GM10266 (cell line): ENCODE measurements at regions not wholly inside any gene's neighbourhood (a gene's known extent, or its start where the extent isn't known, plus 50 kb on each side); places are given as distances from the start of the nearest gene placed in this dataset.

Experiments used
- DNase-seq: peaks from one replicate; pipeline ENCODE4 v3.0.0; 2012; ENCODE audit errors: extremely low spot score
- CTCF ChIP-seq: IDR thresholded peaks from 2 replicates; pipeline ENCODE4 v1.5.1; 2012; ENCODE audit warnings: mild to moderate bottlenecking, low read depth; ENCODE audit not compliant: control insufficient read depth, insufficient read depth; ENCODE audit errors: missing control alignments

GRCh38 chr6:104170401-104170800 lies 689.3 kb downstream of the HACE1 start:
- DNase-seq, result no peak
- TF ChIP-seq CTCF, result no peak

DNA sequence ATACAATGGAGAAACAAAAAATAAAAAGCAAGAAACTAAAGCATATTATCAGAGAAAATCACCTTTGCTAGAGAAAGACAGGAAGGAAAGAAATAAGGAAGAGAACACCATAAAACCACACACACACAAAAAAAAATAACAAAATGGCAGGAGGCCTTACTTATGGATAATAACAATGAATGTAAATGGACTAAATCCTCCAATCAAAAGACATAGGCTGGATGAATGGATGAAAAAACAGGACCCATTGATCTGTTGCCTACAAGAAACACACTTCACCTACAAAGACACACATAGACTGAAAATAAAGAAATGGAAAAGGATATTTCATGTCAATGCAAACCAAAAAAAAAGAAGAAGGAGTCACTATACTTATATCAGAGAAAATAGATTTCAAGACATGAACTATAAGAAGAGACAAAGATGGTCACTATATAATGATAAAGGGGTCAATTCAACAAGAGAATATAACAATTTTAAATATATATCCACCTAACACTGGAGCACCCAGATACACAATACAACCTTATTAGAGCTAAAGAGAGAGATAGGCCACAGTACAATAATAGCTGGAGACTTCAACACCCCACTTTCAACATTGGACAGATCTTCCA lies 693.6 kb downstream of the HACE1 start:
- no peak for DNase-seq
- TF ChIP-seq CTCF, result no peak

- DNase-seq, result no peak
Observed at GRCh38 chr6:104162036-104162669, 697.6 kb downstream of the HACE1 start.

DNA sequence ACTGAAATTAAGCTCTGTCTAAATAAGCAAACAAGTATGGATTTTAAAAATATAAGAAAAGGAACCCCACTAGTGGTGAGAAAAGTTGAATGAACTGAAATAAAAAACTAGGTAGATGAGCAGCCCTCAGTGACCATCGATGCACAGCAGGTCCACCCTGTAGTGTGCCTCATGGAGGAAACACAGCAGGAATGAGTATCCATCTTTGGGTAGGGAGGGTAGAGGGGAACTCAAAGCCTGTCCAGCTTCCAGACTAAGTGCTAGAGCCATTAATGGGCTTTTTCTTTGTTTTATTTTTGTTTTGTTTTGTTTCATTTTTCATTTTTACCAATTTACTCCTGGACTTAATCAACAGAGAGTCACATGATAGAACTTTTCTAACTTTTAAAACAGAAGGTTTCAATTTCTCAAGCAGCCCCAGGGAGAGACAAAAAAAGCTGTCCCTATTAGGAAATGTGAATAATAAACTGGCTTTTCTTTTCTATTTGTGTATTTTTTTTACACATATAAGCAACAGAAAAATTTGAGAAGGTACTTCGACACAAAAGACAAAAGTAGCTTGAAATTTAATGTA lies 700.6 kb downstream of the HACE1 start:
- TF ChIP-seq CTCF, result no peak
- DNase-seq, result no peak

More at GRCh38 chr6:104162036-104162669, 697.6 kb downstream of the HACE1 start:
- no peak for TF ChIP-seq CTCF

- no peak for TF ChIP-seq CTCF
- DNase-seq, result no peak
Observed at GRCh38 chr6:104143757-104144156, 716.0 kb downstream of the HACE1 start.

DNA sequence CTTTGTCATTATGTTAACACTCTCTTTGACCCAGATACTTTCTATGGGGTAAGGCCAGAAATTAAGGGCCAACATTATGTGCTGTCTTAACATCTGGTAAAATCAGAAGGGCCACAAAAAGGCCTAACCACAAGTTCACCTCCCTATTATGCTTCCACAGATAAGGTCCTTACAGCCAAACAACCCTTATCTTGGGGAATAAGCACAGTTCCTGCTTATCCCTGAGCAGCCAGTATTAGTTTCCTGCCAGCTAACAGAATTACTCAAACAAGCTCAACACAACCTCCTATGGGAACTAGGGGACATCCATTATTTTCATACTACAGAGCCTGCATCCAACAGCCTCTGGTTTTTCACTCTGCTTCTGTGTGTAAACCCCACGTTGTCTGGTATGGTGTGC lies 724.8 kb downstream of the HACE1 start:
- TF ChIP-seq CTCF, result no peak
- DNase-seq, result no peak

DNA sequence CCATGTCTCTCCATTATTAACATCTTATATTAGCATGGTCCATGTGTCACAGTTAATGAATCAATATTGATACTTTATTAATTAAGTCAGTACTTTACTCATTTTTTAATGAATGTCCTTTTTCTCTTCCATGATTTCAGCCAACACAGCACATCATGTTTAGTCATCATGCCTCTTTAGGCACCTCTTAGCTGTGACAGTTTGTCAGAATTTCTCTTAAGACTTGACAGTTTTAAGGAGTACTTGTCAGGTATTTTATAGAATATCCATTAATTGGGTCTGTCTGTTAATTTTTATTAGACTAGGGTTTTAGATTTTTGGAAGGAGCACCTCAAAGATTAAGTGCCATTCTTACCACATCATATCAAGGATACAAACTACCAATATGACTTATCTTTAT lies 729.4 kb downstream of the HACE1 start:
- DNase-seq, result no peak
- no peak for TF ChIP-seq CTCF
